Liver (tissue), 8 donors: ENCODE measurements at regions not wholly inside any gene's neighbourhood (a gene's known extent, or its start where the extent isn't known, plus 50 kb on each side); places are given as distances from the start of the nearest gene placed in this dataset.

Source experiments
- DNase-seq: peaks from one replicate; pipeline ENCODE4 v3.0.0-alpha.2; 2017; ENCODE audit warnings: low spot score
- H3K27ac ChIP-seq, 2 donors: one replicate each; pipeline ENCODE4 v1.7.0; 2013; ENCODE audit warnings: inconsistent platforms in 2 of 2, low read length in 2 of 2, control low read depth in 1 of 2, low read depth in 1 of 2, mild to moderate bottlenecking in 1 of 2
- H3K27me3 ChIP-seq, 4 donors: one replicate each; pipeline versions ENCODE4 v1.6.1 to v1.7.0; 2013; ENCODE audit warnings: low read length in 3 of 4, inconsistent platforms in 1 of 4, mild to moderate bottlenecking in 1 of 4, moderate library complexity in 1 of 4; ENCODE audit not compliant: control insufficient read depth in 4 of 4, insufficient read depth in 4 of 4
- H3K36me3 ChIP-seq, 4 donors: one replicate each; pipeline versions ENCODE4 v1.6.1 to v1.7.0; 2013; ENCODE audit warnings: low read length in 3 of 4, mild to moderate bottlenecking in 3 of 4, low read depth in 1 of 4, moderate library complexity in 1 of 4; ENCODE audit not compliant: control insufficient read depth in 4 of 4, insufficient read depth in 3 of 4
- H3K4me1 ChIP-seq, 4 donors: one replicate each; pipeline versions ENCODE4 v1.6.1 to v1.7.0; 2013; ENCODE audit warnings: low read length in 3 of 4, mild to moderate bottlenecking in 3 of 4, moderate library complexity in 1 of 4; ENCODE audit not compliant: control insufficient read depth in 4 of 4, insufficient read depth in 4 of 4
- H3K4me3 ChIP-seq, 3 donors: one replicate each; pipeline versions ENCODE4 v1.6.1 to v1.7.0; 2013; ENCODE audit warnings: low read length in 3 of 3, control low read depth in 1 of 3, low read depth in 1 of 3, mild to moderate bottlenecking in 1 of 3
- H3K9ac ChIP-seq, 2 donors: one replicate each; pipeline ENCODE4 v1.7.0; 2013; ENCODE audit warnings: low read length in 2 of 2, mild to moderate bottlenecking in 2 of 2, moderate library complexity in 2 of 2, control low read depth in 1 of 2, low read depth in 1 of 2
- H3K9me3 ChIP-seq, 4 donors: one replicate each; pipeline versions ENCODE4 v1.6.1 to v1.7.0; 2013; ENCODE audit warnings: low read length in 3 of 4; ENCODE audit not compliant: control insufficient read depth in 4 of 4
- FOXA1 ChIP-seq: IDR thresholded peaks from 2 replicates; pipeline ENCODE4 v1.6.1; 2016; ENCODE audit warnings: antibody characterized with exemption
- FOXA2 ChIP-seq: IDR thresholded peaks from 2 replicates; pipeline ENCODE4 v1.6.1; 2016; ENCODE audit warnings: antibody characterized with exemption
- GABPA ChIP-seq, 2 donors: IDR thresholded peaks in 1 of 2; conservative IDR thresholded peaks in 1 of 2; 2 replicates each; pipeline ENCODE4 v1.6.1; 2016; ENCODE audit warnings: antibody characterized with exemption in 2 of 2, mild to moderate bottlenecking in 1 of 2, moderate library complexity in 1 of 2
- HNF4A ChIP-seq, 2 donors: conservative IDR thresholded peaks; 2 replicates each; pipeline ENCODE4 v1.6.1; 2016; ENCODE audit warnings: antibody characterized with exemption in 2 of 2, mild to moderate bottlenecking in 2 of 2
- HNF4G ChIP-seq: IDR thresholded peaks from 2 replicates; pipeline ENCODE4 v1.6.1; 2016; ENCODE audit warnings: antibody characterized with exemption
- JUND ChIP-seq, 2 donors: IDR thresholded peaks; 2 replicates each; pipeline ENCODE4 v1.6.1; 2016; ENCODE audit warnings: antibody characterized with exemption in 2 of 2
- NR2F2 ChIP-seq: IDR thresholded peaks from 2 replicates; pipeline ENCODE4 v1.6.1; 2016; ENCODE audit warnings: antibody characterized with exemption
- RXRA ChIP-seq, 2 donors: IDR thresholded peaks; 2 replicates each; pipeline ENCODE4 v1.6.1; 2017 to 2018; ENCODE audit warnings: antibody characterized with exemption in 2 of 2, mild to moderate bottlenecking in 1 of 2
- SP1 ChIP-seq: IDR thresholded peaks from 2 replicates; pipeline ENCODE4 v1.6.1; 2018; ENCODE audit warnings: antibody characterized with exemption, mild to moderate bottlenecking
- TAF1 ChIP-seq: conservative IDR thresholded peaks from 2 replicates; pipeline ENCODE4 v1.6.1; 2016; ENCODE audit warnings: antibody characterized with exemption, mild to moderate bottlenecking
- YY1 ChIP-seq: IDR thresholded peaks from 2 replicates; pipeline ENCODE4 v1.6.1; 2016; ENCODE audit warnings: antibody characterized with exemption, mild to moderate bottlenecking
- WGBS: extraction: QIAGEN DNeasy Blood & Tissue Kit; methylation state at CpG from one replicate; pipeline ENCODE4 v1.1.7; 2013; 5-methylcytosine and 5-hydroxymethylcytosine counted together
- TF ChIP-seq, protein P1 (sequence below): fragments of 150-350 bp; IDR thresholded peaks from 2 replicates; pipeline ENCODE4 v1.5.1; 2017; ENCODE audit warnings: improper control_type of control experiment, low read depth, low read length; ENCODE audit not compliant: missing input control
- TF ChIP-seq, protein P2 (sequence below): IDR thresholded peaks from 2 replicates; pipeline ENCODE4 v1.6.1; 2016; ENCODE audit warnings: antibody characterized with exemption
- TF ChIP-seq, protein P3 (sequence below): IDR thresholded peaks from 2 replicates; pipeline ENCODE4 v1.6.1; 2016; ENCODE audit warnings: antibody characterized with exemption
- TF ChIP-seq, protein P4 (sequence below): IDR thresholded peaks from 2 replicates; pipeline ENCODE4 v1.6.1; 2016; ENCODE audit warnings: antibody characterized with exemption
- TF ChIP-seq, protein P5 (sequence below): IDR thresholded peaks from 2 replicates; pipeline ENCODE4 v1.6.1; 2016; ENCODE audit warnings: antibody characterized with exemption, mild to moderate bottlenecking
- donor health status: healthy.
- donor health status: healthy.
- donor health status: healthy.
- donor health status: healthy.
- donor health status: healthy.

DNA sequence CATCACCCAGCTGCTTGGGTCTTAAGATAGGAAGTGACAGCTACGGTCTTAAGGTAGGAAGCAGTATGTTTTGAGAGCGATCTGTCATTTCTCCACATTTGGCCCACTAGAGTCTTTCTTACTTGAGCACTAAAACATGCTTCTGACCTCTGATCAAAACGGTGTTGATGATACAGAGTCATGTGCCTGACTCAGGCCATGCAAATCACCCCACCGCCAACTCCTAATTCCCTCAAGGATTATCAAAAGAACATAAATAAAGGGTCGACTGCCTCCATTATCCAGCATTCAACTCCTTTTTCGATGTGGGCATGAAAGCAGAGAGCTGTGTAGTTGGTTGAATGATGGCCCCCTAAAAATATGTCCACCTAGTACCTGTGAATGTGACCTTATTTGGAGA is 201.7 kb upstream of the PROK2 start:
- Histone ChIP-seq H3K4me1 (no peaks in the 10 kb centered on the region), H3K9me3 (no peaks in the 10 kb centered on the region), H3K27ac (no peak overlapping the region), H3K4me3 (no peak overlapping the region), H3K36me3 (no peaks in the 10 kb centered on the region), H3K9ac (no peak overlapping the region), H3K27me3 (no peaks in the 10 kb centered on the region)
- 85% methylated on average over 6 of the region's 6 CpGs for WGBS
- no peak for DNase-seq
- TF ChIP-seq TAF1, result no peak
- TF ChIP-seq NR2F2, result no peak
- TF ChIP-seq, protein P1, sequence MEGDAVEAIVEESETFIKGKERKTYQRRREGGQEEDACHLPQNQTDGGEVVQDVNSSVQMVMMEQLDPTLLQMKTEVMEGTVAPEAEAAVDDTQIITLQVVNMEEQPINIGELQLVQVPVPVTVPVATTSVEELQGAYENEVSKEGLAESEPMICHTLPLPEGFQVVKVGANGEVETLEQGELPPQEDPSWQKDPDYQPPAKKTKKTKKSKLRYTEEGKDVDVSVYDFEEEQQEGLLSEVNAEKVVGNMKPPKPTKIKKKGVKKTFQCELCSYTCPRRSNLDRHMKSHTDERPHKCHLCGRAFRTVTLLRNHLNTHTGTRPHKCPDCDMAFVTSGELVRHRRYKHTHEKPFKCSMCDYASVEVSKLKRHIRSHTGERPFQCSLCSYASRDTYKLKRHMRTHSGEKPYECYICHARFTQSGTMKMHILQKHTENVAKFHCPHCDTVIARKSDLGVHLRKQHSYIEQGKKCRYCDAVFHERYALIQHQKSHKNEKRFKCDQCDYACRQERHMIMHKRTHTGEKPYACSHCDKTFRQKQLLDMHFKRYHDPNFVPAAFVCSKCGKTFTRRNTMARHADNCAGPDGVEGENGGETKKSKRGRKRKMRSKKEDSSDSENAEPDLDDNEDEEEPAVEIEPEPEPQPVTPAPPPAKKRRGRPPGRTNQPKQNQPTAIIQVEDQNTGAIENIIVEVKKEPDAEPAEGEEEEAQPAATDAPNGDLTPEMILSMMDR, result no peak
- no peak for TF ChIP-seq YY1
- TF ChIP-seq, protein P2, sequence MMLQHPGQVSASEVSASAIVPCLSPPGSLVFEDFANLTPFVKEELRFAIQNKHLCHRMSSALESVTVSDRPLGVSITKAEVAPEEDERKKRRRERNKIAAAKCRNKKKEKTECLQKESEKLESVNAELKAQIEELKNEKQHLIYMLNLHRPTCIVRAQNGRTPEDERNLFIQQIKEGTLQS, result no peak
- TF ChIP-seq RXRA (IDR thresholded peaks at IDR 0.05), result no peak
- TF ChIP-seq, protein P3, sequence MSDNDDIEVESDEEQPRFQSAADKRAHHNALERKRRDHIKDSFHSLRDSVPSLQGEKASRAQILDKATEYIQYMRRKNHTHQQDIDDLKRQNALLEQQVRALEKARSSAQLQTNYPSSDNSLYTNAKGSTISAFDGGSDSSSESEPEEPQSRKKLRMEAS, result no peak
- TF ChIP-seq JUND (IDR thresholded peaks at IDR 0.05), result no peak
- no peak for TF ChIP-seq SP1
- no peak for TF ChIP-seq HNF4A (conservative IDR thresholded peaks at IDR 0.05)
- no peak for TF ChIP-seq HNF4G
- no peak for TF ChIP-seq GABPA (IDR thresholded peaks at IDR 0.05 in 1 of 2, conservative IDR thresholded peaks at IDR 0.05 in 1 of 2)
- no peak for TF ChIP-seq FOXA1
- no peak for TF ChIP-seq FOXA2
- TF ChIP-seq, protein P4, sequence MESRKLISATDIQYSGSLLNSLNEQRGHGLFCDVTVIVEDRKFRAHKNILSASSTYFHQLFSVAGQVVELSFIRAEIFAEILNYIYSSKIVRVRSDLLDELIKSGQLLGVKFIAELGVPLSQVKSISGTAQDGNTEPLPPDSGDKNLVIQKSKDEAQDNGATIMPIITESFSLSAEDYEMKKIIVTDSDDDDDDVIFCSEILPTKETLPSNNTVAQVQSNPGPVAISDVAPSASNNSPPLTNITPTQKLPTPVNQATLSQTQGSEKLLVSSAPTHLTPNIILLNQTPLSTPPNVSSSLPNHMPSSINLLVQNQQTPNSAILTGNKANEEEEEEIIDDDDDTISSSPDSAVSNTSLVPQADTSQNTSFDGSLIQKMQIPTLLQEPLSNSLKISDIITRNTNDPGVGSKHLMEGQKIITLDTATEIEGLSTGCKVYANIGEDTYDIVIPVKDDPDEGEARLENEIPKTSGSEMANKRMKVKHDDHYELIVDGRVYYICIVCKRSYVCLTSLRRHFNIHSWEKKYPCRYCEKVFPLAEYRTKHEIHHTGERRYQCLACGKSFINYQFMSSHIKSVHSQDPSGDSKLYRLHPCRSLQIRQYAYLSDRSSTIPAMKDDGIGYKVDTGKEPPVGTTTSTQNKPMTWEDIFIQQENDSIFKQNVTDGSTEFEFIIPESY, result no peak
- TF ChIP-seq, protein P5, sequence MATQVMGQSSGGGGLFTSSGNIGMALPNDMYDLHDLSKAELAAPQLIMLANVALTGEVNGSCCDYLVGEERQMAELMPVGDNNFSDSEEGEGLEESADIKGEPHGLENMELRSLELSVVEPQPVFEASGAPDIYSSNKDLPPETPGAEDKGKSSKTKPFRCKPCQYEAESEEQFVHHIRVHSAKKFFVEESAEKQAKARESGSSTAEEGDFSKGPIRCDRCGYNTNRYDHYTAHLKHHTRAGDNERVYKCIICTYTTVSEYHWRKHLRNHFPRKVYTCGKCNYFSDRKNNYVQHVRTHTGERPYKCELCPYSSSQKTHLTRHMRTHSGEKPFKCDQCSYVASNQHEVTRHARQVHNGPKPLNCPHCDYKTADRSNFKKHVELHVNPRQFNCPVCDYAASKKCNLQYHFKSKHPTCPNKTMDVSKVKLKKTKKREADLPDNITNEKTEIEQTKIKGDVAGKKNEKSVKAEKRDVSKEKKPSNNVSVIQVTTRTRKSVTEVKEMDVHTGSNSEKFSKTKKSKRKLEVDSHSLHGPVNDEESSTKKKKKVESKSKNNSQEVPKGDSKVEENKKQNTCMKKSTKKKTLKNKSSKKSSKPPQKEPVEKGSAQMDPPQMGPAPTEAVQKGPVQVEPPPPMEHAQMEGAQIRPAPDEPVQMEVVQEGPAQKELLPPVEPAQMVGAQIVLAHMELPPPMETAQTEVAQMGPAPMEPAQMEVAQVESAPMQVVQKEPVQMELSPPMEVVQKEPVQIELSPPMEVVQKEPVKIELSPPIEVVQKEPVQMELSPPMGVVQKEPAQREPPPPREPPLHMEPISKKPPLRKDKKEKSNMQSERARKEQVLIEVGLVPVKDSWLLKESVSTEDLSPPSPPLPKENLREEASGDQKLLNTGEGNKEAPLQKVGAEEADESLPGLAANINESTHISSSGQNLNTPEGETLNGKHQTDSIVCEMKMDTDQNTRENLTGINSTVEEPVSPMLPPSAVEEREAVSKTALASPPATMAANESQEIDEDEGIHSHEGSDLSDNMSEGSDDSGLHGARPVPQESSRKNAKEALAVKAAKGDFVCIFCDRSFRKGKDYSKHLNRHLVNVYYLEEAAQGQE, result no peak
